BJ (cell line): ENCODE measurements at regions not wholly inside any gene's neighbourhood (a gene's known extent, or its start where the extent isn't known, plus 50 kb on each side); places are given as distances from the start of the nearest gene placed in this dataset.

ENCODE experiments used
- CTCF ChIA-PET: fragments of 350-600 bp; formaldehyde crosslinking; extraction: SDS; loops from one replicate; lab custom pipeline; 2021; ENCODE audit warnings: antibody characterized with exemption, inconsistent platforms; lab: Yijun Ruan, JAX
- POLR2A ChIA-PET: fragments of 300-600 bp; sonication (Branson Sonifier 250); formaldehyde crosslinking; extraction: SDS; loops from one replicate; lab custom pipeline; 2021; ENCODE audit warnings: antibody characterized with exemption; lab: Charles Lee
- DNase-seq: peaks from one replicate; pipeline ENCODE4 v3.0.0-alpha.2; 2011; ENCODE audit warnings: low read depth
- H3K27me3 ChIP-seq: 2 replicates; pipeline ENCODE4 v1.6.0; 2011; ENCODE audit warnings: low read length; ENCODE audit not compliant: control insufficient read depth, insufficient read depth
- H3K36me3 ChIP-seq: 2 replicates; pipeline ENCODE4 v1.5.1; 2011; ENCODE audit warnings: low read length; ENCODE audit not compliant: control insufficient read depth, insufficient read depth
- H3K4me3 ChIP-seq: 2 replicates; pipeline ENCODE4 v1.5.1; 2011; ENCODE audit warnings: low read depth, mild to moderate bottlenecking, control low read depth, low read length
- TF ChIP-seq, protein P1 (sequence below): IDR thresholded peaks from 2 replicates; pipeline ENCODE4 v1.5.1; 2011; ENCODE audit warnings: low read depth, mild to moderate bottlenecking, control low read depth, inconsistent platforms, low read length, moderate library complexity; ENCODE audit not compliant: insufficient read depth

- no peak for DNase-seq
- Histone ChIP-seq H3K36me3 (no peaks in the 10 kb centered on the region), H3K4me3 (no peak overlapping the region), H3K27me3 (no peaks in the 10 kb centered on the region)
- POLR2A ChIA-PET = no interaction called here
- CTCF ChIA-PET = no interaction called here
- TF ChIP-seq, protein P1, sequence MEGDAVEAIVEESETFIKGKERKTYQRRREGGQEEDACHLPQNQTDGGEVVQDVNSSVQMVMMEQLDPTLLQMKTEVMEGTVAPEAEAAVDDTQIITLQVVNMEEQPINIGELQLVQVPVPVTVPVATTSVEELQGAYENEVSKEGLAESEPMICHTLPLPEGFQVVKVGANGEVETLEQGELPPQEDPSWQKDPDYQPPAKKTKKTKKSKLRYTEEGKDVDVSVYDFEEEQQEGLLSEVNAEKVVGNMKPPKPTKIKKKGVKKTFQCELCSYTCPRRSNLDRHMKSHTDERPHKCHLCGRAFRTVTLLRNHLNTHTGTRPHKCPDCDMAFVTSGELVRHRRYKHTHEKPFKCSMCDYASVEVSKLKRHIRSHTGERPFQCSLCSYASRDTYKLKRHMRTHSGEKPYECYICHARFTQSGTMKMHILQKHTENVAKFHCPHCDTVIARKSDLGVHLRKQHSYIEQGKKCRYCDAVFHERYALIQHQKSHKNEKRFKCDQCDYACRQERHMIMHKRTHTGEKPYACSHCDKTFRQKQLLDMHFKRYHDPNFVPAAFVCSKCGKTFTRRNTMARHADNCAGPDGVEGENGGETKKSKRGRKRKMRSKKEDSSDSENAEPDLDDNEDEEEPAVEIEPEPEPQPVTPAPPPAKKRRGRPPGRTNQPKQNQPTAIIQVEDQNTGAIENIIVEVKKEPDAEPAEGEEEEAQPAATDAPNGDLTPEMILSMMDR = no peak
Observed at GRCh38 chr4:136867465-136867864, 664.8 kb downstream of the PCDH18 start.

DNA sequence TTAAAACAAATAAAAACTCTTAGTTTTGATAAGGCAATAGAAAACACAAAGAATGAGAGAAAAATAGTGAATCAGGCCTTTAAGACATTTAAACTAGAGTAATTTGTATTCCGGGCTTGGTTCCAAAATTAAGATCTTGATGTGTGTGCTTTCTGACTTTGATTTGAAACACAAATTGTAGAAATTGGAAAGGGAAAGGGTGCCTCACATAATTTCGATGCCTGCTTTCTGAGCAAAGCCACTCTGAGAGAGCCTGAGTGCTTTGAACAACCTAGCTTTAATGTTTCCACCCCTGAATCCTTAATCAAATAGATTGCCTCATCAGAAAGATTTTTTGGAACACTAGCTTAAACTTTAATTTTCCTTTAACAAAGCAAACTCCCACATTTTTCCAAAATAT lies 666.8 kb downstream of the PCDH18 start:
- H3K27me3 ChIP-seq = no peaks in the 10 kb centered on the region
- CTCF ChIA-PET = interaction anchor here (1.0 to 1.9 kb wide), 3 partner anchors 10 to 12 kb away, joined by 3 to 7 read pairs (median 4); no protein-coding TSS in a partner anchor
- no peaks in the 10 kb centered on the region for H3K36me3 ChIP-seq
- POLR2A ChIA-PET = no interaction called here
- TF ChIP-seq, protein P1 = no peak
- DNase-seq = no peak
- H3K4me3 ChIP-seq = no peak overlapping the region

- no peaks in the 10 kb centered on the region for H3K36me3 ChIP-seq
- no peak overlapping the region for H3K4me3 ChIP-seq
- TF ChIP-seq, protein P1 = peak; percentile 80
- ChIA-PET CTCF (interaction anchor here (0.6 to 1.9 kb wide), 5 partner anchors 9 to 41 kb away, joined by 3 to 7 read pairs (median 4); no protein-coding TSS in a partner anchor), POLR2A (no interaction called here)
- DNase-seq = peak; percentile 16
- H3K27me3 ChIP-seq = no peaks in the 10 kb centered on the region
Observed at GRCh38 chr4:136864604-136865185, 667.6 kb downstream of the PCDH18 start.

DNA sequence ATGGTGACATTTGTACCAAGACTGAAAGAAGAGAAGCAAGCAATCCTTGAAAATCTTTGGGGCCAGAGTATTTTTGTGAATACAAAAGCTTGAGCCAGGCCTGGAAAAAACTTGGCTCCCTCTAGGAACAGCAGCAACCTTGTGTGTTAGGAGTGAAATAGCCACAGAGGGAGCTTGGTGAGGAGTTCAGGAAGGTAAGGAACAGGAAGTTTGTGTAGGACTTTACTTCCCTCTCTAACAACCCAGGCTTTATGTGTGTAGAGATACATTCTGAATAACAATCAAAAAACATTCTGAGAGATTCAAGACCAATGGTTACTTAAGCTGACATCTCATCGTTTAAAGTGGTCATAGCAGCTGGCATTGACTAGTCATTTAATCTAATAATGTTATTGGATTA lies 668.5 kb downstream of the PCDH18 start:
- no peak overlapping the region for H3K4me3 ChIP-seq
- TF ChIP-seq, protein P1 = no peak
- H3K36me3 ChIP-seq = no peaks in the 10 kb centered on the region
- no peak for DNase-seq
- ChIA-PET CTCF (interaction anchor here (1.0 to 1.9 kb wide), 2 partner anchors 8 to 11 kb away, joined by 3 to 7 read pairs; no protein-coding TSS in a partner anchor), POLR2A (no interaction called here)
- H3K27me3 ChIP-seq = no peaks in the 10 kb centered on the region

DNA sequence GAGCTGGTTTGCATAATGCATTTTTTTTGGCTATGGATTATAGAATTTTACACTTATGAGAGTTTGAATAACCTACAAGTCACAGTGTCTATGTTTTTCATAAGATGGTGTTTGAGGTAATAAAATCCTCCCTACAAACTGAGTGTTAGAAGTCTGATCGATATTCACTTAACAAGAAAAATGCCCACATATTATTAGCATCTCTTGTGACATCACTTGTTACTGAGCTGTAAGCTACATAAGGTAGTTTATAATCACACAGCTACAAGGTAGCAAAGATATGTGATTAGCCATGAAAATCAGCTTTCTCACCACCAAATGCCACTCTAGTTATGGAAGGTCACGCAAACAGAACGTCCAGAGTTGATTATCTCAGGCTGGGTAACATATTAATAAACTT lies 669.6 kb downstream of the PCDH18 start:
- H3K27me3 ChIP-seq = no peaks in the 10 kb centered on the region
- POLR2A ChIA-PET = no interaction called here
- DNase-seq = no peak
- TF ChIP-seq, protein P1 = no peak
- H3K4me3 ChIP-seq = no peak overlapping the region
- CTCF ChIA-PET = interaction anchor here (1.0 kb wide), 1 partner anchor 10 kb away, joined by 3 read pairs; no protein-coding TSS in a partner anchor
- H3K36me3 ChIP-seq = no peaks in the 10 kb centered on the region
